ENCODE measurements at regions not wholly inside any gene's neighbourhood (a gene's known extent, or its start where the extent isn't known, plus 50 kb on each side); places are given as distances from the start of the nearest gene placed in this dataset.

- ChIA-PET CTCF (no interaction called here), POLR2A (no interaction called here)
- H3K27ac Mint-ChIP-seq = no peak overlapping the region
- no peak overlapping the region for H3K4me3 Mint-ChIP-seq
- peaks cover 5% of the 10 kb centered on the region for H3K4me1 Mint-ChIP-seq
- ATAC-seq (no peak), DNase-seq (ENCODE audit: low spot score) (no peak)
- no peaks in the 10 kb centered on the region for H3K27me3 Mint-ChIP-seq (ENCODE audit: low read depth)
- H3K9me3 Mint-ChIP-seq = peaks cover 19% of the 10 kb centered on the region
- H3K36me3 Mint-ChIP-seq = peaks cover 13% of the 10 kb centered on the region
- TF ChIP-seq ZSCAN18 (CRISPR knock-in tag; IDR thresholded peaks at IDR 0.05) = no peak
- TF ChIP-seq NFE2L1 (CRISPR knock-in tag; IDR thresholded peaks at IDR 0.05) = no peak
- no peak for TF ChIP-seq ZNF532 (CRISPR knock-in tag; IDR thresholded peaks at IDR 0.05; ENCODE audit: borderline replicate concordance)
- TF ChIP-seq SOX15 (CRISPR knock-in tag; IDR thresholded peaks at IDR 0.05) = no peak
- TF ChIP-seq, protein P1, sequence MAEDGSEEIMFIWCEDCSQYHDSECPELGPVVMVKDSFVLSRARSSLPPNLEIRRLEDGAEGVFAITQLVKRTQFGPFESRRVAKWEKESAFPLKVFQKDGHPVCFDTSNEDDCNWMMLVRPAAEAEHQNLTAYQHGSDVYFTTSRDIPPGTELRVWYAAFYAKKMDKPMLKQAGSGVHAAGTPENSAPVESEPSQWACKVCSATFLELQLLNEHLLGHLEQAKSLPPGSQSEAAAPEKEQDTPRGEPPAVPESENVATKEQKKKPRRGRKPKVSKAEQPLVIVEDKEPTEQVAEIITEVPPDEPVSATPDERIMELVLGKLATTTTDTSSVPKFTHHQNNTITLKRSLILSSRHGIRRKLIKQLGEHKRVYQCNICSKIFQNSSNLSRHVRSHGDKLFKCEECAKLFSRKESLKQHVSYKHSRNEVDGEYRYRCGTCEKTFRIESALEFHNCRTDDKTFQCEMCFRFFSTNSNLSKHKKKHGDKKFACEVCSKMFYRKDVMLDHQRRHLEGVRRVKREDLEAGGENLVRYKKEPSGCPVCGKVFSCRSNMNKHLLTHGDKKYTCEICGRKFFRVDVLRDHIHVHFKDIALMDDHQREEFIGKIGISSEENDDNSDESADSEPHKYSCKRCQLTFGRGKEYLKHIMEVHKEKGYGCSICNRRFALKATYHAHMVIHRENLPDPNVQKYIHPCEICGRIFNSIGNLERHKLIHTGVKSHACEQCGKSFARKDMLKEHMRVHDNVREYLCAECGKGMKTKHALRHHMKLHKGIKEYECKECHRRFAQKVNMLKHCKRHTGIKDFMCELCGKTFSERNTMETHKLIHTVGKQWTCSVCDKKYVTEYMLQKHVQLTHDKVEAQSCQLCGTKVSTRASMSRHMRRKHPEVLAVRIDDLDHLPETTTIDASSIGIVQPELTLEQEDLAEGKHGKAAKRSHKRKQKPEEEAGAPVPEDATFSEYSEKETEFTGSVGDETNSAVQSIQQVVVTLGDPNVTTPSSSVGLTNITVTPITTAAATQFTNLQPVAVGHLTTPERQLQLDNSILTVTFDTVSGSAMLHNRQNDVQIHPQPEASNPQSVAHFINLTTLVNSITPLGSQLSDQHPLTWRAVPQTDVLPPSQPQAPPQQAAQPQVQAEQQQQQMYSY (CRISPR knock-in tag; IDR thresholded peaks at IDR 0.05) = no peak
- TF ChIP-seq GRHL2 (CRISPR knock-in tag; IDR thresholded peaks at IDR 0.05; ENCODE audit: insufficient replicate concordance, severe bottlenecking) = no peak
- no peak for TF ChIP-seq CREB1 (CRISPR knock-in tag; IDR thresholded peaks at IDR 0.05)
- TF ChIP-seq TP53 (CRISPR knock-in tag; IDR thresholded peaks at IDR 0.05) = no peak
- no peak for TF ChIP-seq ZNF416 (CRISPR knock-in tag; IDR thresholded peaks at IDR 0.05)
- TF ChIP-seq, protein P2, sequence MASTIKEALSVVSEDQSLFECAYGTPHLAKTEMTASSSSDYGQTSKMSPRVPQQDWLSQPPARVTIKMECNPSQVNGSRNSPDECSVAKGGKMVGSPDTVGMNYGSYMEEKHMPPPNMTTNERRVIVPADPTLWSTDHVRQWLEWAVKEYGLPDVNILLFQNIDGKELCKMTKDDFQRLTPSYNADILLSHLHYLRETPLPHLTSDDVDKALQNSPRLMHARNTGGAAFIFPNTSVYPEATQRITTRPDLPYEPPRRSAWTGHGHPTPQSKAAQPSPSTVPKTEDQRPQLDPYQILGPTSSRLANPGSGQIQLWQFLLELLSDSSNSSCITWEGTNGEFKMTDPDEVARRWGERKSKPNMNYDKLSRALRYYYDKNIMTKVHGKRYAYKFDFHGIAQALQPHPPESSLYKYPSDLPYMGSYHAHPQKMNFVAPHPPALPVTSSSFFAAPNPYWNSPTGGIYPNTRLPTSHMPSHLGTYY (CRISPR knock-in tag; IDR thresholded peaks at IDR 0.05) = no peak
- TF ChIP-seq JAZF1 (CRISPR knock-in tag; IDR thresholded peaks at IDR 0.05) = no peak
- TF ChIP-seq FOXJ3 (CRISPR knock-in tag; IDR thresholded peaks at IDR 0.05; ENCODE audit: borderline replicate concordance) = no peak
- TF ChIP-seq STAT6 (CRISPR knock-in tag; conservative IDR thresholded peaks at IDR 0.05; ENCODE audit: low read depth) = no peak
- TF ChIP-seq CBFB (CRISPR knock-in tag; IDR thresholded peaks at IDR 0.05; ENCODE audit: low read depth) = no peak
- TF ChIP-seq, protein P3, sequence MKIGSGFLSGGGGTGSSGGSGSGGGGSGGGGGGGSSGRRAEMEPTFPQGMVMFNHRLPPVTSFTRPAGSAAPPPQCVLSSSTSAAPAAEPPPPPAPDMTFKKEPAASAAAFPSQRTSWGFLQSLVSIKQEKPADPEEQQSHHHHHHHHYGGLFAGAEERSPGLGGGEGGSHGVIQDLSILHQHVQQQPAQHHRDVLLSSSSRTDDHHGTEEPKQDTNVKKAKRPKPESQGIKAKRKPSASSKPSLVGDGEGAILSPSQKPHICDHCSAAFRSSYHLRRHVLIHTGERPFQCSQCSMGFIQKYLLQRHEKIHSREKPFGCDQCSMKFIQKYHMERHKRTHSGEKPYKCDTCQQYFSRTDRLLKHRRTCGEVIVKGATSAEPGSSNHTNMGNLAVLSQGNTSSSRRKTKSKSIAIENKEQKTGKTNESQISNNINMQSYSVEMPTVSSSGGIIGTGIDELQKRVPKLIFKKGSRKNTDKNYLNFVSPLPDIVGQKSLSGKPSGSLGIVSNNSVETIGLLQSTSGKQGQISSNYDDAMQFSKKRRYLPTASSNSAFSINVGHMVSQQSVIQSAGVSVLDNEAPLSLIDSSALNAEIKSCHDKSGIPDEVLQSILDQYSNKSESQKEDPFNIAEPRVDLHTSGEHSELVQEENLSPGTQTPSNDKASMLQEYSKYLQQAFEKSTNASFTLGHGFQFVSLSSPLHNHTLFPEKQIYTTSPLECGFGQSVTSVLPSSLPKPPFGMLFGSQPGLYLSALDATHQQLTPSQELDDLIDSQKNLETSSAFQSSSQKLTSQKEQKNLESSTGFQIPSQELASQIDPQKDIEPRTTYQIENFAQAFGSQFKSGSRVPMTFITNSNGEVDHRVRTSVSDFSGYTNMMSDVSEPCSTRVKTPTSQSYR (CRISPR knock-in tag; IDR thresholded peaks at IDR 0.05) = no peak
- TF ChIP-seq NR2C2 (CRISPR knock-in tag; IDR thresholded peaks at IDR 0.05) = no peak
- TF ChIP-seq PRRX2 (CRISPR knock-in tag; IDR thresholded peaks at IDR 0.05) = no peak
- TF ChIP-seq ZBTB21 (CRISPR knock-in tag; IDR thresholded peaks at IDR 0.05; ENCODE audit: borderline replicate concordance) = no peak
- no peak for TF ChIP-seq GABPB1 (CRISPR knock-in tag; IDR thresholded peaks at IDR 0.05)
Observed at GRCh38 chr1:163912170-163912884, 590.6 kb downstream of the NUF2 start.

Measured in WTC11 (cell line).